NCI-H345 (cell line): ENCODE measurements at regions not wholly inside any gene's neighbourhood (a gene's known extent, or its start where the extent isn't known, plus 50 kb on each side); places are given as distances from the start of the nearest gene placed in this dataset.
"Not testable (repeated sequence)": the region's sequence is repeated elsewhere in the genome, so short reads cannot be mapped to it uniquely, and the experiment has no call there.

Experiments used
- DNase-seq: peaks from one replicate; lab custom pipeline; 2025; lab: John Stamatoyannopoulos, UW

DNA sequence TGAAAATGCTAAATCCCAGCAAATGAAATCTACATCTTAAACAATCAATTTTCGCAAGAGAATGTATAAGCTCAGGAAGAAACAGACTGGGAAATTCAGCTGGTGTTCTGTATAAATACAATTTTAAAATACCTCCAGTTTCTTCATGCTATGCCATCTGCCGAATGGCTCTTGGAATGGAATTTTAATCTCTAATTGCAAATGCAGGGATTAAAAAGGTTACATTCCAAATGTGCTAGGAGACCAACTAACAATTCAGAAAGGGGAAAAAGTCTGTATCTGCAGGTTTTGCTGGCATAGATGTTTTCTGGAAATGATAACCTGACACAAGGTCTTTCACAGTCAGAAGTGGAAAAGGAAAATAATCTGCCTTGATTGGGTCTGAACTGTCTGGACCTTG lies 379.7 kb downstream of the MAT2B start:
- DNase-seq: no peak

DNA sequence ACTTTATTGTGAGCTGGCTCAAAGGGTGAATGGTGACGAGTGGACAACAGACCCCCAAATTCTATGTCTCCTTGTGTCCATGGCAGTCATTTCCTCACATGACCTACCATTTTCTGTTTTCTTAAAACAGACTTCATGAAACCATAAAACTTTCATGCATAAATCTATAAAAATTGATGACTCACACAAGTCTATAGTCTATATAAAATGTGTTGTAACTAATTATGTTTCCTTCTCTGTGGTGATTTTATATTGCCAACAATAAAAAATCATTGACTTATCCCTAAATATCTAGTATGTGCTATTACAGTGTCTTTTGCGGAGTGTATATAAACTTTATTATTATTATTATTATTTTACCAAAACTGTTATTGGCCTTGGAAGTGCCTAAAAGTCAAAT lies 382.4 kb downstream of the MAT2B start:
- DNase-seq: no peak

DNA sequence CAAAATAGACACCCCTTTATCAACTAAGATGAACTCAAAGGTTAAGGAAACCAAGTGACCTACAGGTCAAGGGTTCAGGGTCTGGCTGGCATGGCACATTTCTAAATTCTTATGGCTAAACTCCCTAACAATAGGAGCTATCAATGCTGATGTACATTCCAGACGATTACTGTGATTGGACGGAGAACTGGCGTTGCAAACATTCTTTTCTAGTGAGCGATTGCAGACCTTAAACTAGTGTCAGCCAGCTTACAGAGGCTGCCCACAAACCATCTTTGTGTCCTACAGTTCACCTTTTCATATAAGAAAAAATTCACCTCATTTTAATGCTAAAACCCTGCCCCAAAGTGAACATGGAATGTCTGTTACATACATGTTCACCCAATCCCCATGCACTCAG lies 382.9 kb downstream of the MAT2B start:
- no peak for DNase-seq

DNA sequence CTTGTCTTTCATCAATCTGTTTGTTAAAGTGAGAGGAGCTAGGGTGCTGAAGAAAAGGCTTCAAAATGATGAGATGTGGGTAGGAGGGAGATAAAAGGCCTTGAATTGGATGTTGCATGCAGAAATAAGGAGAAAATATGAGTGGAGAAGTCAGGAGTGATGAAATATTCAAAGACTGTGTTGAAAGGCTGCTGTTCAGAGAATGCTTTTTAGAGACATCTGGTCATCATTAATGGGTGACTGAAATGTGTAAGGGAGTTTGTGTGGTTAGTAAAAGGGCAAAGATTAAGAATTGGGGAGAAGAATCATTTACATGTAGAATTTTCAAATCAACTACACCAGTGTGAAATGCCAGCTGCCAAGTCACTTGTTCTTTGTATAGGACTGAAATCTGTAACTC lies 383.9 kb downstream of the MAT2B start:
- no peak for DNase-seq

DNA sequence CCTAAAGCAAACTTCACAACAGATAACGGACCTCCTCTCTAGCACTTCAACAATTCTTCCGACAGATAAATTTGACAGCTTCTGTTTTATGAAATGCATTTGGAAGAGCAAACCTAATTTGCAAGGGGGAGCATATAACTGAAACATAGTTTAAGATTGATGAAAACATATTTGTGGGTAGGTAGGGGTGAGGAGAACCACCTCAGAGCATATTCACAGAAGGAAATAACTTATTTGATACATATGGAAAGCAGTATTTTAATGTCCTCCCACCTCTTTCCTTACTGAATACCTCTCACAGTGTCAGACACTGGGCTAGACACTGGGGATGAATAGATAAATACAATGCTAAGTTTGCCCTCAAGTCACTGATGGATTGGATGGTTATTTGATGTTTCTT lies 384.8 kb downstream of the MAT2B start:
- no peak for DNase-seq

DNA sequence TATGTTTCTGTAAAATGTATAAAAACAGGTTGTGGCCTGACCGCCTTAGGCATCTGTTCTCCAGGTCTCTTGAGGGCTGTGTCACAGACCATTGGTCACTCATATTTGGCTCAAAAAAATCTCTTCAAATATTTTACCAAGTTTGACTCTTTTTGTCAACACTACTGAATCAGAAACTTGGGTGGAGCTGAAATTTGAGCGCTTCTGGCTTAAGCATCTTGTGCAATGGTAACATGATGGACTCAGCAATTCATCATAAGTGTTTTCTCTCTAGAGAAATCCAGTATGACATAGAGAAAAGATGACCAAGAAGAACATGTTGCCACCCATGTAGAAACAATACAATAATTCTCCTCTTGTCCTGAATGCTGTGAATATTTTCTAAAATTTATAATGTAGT lies 387.9 kb downstream of the MAT2B start:
- no peak for DNase-seq

DNA sequence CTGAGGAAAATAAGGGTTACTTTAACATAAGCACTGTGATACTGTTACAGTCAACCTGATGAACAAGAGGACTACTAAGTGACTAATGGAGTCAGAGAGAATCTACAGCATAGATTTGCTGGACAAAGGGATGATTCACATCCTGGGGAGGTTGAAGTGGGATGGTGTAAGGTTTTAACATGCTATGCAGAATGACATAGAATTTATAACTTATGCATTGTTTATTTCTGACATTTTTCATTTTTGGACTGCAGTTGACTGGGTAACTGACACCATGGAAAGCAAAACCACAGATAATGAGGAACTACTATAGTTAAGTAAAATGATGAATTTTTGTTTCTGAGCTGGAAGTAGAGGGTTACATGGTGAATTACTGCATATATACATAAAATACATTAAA lies 389.2 kb downstream of the MAT2B start:
- DNase-seq: no peak

DNA sequence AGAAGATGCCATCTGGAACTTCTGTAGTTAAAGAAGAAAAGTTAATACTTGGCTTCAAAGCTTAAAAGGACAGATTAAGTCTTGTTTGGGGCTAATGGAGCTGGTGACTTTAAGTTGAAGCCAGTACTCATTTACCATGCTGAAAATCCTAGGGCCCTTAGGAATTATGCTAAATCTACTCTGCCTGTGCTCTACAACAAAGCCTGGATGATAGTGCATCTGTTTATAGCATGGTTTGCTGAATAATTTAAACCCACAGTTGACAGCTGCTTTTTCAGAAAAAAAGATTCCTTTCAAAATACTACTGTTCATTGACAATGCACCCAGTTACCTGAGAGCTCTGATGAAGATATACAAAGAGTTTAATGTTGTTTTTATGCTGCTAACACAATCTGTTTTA lies 393.5 kb downstream of the MAT2B start:
- DNase-seq: no peak

DNA sequence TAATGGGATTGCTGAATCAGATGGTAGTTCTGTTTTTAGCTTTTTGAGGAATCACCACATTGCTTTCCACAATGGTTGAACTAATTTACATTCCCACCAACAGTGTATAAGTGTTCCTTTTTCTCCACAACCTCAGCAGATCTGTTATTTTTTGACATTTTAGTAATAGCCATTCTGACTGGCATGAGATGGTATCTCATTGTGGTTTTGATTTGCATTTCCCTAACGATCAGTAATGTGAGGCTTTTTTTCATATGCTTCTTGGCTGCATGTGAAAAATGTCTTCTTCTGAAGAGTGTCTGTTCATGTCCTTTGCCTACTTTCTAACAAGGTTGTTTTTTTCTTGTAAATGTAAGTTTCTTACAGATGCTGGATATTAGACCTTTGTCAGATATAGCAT lies 402.4 kb downstream of the MAT2B start:
- DNase-seq: not testable (repeated sequence)

DNA sequence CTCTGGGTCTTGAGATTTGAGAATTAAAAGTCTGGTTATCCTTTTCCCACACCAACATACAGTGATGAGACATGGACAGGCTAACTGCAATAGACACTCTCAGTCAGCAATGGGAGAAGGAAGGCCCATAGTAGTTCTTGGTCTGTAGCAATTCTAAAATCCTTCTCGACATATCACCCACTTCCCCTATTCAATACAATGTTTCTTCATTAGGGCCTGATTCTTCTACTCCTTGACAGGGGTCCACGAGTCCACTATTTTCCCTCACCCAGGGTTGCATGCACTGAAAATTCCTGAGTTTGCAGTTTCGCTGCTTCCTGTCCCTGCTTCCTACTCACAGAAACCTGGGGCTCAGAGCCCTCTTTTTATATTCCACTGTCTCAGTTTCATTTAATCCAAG lies 402.8 kb downstream of the MAT2B start:
- DNase-seq: no peak

DNA sequence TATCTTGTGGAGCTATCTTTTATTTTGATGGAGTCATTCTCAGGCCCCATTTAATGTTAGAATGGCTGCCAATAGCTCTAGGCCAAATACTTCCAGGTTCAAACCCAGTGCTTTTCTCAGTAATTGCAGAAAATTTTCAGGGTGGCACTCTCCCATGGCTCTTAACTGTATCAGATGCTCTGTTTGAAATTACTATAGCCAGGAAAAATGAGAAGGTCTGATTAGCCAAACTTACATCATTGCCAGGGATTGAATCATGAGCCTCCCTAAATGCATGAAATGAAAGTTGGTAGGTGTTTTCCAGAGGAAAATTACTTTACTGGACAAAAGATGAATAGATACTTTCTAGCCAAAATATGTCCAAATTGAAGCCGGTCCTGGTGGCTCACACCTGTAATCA lies 404.8 kb downstream of the MAT2B start:
- DNase-seq: no peak

DNA sequence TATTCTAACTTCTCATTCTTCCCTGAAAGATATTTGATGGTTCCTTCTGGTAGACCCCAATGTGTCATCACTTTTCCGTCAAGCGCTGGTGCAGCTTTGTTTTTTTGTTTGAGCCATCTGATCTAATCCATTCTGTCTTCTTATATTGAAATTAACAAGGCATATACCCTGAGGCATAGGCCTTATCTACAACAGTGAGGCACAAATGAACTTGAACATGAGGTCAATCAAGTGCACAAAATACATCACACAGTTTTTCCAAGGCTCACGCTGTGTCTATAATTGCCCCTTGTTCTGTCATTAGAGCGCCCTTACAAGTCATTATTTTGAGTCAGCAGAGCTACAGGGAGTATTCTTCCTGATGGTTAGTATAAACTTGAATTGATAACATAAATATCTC lies 406.6 kb downstream of the MAT2B start:
- DNase-seq: no peak

DNA sequence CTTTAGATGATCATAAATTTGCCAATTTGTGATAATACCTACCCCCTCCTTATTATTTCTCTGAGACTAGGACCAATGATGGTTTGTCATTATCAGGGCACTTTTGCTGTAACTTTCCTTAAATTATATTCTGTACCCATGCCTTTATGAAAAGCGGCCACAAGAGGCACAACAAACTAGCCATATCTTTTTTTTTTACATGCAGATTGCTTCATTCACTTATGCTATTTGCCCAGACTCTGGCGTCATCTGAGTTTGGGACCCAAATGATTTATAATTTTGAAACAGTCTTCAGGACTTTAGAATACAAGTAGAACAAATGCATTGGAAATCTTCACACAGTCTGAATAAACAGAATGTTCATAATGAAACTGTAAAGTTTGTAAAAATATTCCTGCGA lies 408.1 kb downstream of the MAT2B start:
- DNase-seq: no peak

DNA sequence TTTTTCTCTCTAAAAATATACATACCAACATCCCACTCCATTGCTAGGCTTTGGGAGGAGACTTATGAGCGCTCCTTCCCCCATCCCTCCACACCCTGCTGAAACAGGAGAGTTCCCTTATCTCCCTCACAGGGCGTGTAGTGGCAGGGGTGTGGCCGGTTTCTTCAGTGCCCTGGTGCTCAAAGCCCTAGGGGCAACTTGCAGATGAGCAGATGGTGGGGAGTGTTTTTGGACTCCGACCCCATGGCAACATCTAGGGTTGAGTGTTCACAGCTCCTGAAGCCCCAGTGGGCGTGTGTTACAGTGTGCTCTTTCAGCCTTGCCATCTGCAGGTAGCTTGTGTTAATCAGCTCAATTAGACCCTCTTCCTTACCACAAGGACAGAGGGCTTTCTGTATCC lies 409.5 kb downstream of the MAT2B start:
- DNase-seq: no peak

DNA sequence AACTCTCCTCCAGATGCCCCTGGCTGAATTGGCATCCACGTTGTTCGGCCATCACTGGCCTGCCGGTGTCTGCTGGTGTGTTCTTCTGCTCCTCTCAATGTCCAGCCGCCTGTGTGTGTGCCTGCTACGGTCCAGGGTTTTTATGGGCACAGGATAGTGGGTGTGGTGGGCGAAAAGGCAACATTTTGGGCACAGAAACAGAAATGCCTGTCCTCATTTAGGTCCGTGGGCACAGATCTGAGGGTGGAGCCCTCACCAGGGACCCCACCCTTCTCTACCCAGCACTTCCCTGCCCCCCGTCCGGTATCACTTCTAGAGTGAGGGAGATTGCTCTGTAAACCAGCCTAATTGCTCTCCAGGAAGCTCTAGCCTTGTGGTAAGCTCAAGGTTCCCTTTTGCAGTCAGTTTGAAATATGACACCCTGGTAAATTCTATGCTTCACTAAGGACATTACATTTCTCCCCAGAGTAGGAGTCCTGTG lies 410.1 kb downstream of the MAT2B start:
- no peak for DNase-seq

DNA sequence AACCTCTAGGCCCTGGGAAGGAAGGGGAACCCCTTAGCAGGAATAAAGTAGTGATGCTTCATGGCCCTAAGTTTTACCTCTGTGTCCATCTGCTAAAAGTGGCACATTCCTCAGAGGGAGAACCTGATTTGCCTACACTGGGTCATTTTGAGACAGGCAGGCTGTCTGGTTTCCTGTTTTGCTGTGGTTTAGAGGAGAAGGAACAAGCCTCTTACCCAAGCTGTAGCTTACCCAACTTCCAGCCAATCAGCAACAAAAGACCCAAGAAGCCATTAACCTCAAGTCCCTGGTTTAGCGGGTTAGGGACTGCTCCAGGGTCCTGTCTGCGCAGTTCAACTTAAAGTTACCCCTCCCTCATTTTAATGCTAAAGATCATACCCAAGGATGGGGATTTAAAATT lies 411.0 kb downstream of the MAT2B start:
- DNase-seq: no peak

DNA sequence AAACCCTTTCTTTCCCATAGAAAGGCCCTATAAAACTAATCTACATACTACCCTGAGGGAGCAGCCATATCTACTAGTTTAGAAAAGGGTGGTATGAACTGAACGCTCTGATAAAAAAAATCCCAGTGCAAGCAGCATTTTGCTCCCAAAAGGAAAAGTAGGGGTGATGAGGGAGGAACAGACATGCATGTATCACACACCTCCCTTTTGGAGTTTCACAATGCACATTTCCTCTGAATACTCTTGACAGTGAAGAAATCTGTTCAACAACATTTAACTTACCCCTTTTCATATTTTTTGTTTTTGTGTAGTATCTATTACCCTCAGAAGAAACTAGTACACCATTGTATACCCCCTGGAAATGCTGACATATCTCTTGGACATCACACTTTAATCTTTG lies 411.4 kb downstream of the MAT2B start:
- no peak for DNase-seq

DNA sequence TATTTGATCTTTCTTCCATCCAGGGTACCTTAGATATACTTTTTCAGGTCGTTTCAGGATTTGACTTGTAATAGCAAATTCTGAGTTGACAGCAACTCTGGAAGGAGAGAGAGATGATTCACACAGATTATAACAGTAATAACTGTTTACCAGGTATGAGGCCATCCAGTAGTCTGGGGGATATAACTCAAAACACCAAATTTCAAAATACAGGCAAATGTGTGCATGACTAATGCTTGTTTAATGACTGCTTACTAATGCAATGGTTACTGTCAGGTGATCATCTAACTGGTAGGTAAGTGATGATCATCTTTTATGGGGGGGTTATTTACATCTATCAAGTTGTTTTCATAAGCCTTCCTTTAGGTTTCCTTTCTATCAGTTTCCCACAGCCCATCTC lies 412.3 kb downstream of the MAT2B start:
- no peak for DNase-seq

DNA sequence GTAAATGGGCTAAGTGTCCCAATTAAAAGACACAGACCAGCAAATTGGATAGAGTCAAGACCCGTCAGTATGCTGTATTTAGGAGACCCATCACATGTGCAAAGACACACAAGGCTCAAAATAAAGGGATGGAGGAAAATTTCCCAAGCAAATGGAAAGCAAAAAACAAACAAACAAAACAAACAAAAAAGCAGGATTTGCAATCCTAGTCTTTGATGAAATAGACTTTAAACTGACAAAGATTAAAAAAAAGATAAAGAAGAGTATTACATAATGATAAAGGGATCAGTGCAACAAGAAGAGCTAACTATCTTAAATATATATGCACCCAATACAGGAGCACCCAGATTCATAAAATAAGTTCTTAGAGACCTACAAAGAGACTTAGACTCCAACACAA lies 429.6 kb downstream of the MAT2B start:
- DNase-seq: not testable (repeated sequence)

DNA sequence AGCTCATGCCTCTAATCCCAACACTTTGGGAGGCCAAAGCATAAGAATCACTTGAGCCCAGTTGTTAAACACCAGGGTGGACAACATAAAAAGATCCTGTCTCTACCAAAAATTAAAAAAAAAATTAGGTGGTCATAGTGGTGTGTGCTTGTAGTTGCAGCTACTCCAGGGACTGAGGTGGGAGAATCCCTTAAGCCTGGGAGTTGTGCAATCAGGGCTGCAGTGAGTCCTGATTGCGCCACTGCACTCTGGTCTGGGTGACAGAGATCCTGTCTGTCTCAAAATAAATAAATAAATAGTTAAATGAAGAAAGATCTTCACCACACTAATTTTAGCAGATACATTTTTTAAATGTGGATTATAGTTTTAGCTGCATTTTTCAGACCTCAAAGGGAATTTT lies 433.2 kb downstream of the MAT2B start:
- DNase-seq: no peak

DNA sequence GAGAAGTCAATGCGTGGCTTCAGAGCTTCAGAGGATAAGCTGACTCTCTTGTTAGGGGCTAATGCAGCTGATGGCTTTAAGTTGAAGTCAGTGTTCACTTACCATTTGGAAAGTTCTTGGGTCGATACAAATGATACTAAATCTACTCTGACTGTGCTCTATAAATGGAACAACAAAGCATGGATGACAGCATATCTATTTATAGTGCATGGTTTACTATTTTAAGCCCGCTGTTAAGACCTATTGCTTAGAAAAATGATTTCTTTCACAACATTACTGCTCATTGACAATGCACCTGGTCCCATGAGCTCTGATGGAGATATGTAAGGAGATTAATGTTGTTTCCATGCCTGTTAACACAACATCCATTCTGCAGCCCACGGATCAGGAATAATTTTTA lies 435.7 kb downstream of the MAT2B start:
- DNase-seq: no peak

DNA sequence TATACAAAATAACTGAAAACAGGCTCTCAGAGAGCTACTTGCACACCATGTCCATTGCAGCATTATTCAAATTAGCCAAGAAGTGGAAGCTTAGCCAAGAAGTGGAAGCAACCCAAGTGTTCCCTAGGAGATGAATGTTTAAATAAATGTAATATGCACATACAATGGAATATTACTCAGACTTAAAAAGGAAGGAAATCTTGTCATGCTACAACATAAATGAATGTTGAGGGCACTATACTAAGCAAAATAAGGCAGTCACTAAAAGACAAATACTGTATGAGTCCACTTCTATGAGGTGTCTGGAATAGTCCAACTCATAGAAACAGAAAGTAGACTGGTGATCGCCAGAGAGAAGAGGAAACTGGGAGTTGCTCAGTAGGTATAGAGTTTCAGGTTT lies 438.1 kb downstream of the MAT2B start:
- no peak for DNase-seq

DNA sequence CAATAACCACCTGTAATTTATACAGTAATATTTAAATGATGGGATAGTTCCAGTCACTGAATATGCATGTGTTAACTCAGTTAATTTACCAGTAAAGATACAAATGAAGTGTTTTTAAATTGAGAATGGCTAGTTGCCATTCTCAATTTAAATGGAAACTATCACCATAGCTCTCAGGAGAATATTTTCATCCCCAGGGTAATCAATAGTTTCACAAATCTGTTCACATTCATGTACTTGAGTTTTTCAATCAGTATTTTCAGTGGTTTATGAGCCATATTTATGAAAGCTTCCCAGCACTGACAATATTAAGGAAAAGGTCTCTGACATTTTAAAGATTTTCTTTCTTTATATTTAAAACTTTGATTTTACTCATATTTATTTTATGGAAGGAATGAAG lies 439.3 kb downstream of the MAT2B start:
- no peak for DNase-seq

DNA sequence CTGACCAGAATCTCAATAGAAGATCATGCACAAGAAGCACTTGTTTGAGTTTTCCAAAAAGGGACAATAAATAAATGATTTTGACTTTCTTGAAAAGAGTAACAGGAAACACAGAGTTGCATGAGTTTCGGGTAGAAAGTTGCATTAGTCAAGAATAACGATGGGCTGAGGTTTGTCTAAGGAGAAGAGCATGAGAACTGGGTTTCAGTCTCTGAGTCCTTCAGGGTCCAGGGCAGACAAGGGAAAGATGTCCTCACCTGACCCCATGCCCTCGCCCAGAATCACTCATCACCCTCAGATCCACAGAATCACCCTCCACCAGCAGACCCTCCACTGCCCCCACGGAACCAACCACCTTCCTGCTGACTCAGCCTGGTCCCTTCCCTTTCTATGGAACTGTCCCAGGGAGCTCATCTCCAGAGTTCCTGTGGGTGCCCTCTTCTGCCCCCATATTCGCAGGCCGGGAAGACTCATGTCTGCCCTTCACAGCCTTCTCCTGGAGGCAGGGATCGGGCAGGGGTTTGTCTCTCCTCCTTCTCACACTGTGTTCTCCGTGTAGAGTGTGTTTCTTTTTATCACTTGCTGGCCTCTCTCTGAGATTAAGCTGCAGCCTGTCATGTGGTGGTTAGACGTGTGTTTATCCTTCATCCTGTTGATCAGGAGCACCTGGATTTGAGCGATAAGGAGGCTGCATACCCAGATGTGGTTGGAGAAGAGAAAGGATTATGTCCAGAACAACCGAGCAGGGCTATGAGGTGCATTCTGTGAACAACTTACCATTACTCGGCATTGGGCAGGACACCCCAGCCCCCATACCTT lies 442.6 kb downstream of the MAT2B start:
- no peak for DNase-seq
